GM21619 (cell line): ENCODE measurements at regions not wholly inside any gene's neighbourhood (a gene's known extent, or its start where the extent isn't known, plus 50 kb on each side); places are given as distances from the start of the nearest gene placed in this dataset.
A peak's percentile ranks its signal among the peaks of the same experiment; 100 is the strongest.
"Not testable (repeated sequence)": the region's sequence is repeated elsewhere in the genome, so short reads cannot be mapped to it uniquely, and the experiment has no call there.

Experiments used
- ATAC-seq: cut with Tn5 transposase; IDR thresholded peaks from one replicate; pipeline ENCODE4 v1.9.1; 2021; ENCODE audit not compliant: unreplicated experiment

DNA sequence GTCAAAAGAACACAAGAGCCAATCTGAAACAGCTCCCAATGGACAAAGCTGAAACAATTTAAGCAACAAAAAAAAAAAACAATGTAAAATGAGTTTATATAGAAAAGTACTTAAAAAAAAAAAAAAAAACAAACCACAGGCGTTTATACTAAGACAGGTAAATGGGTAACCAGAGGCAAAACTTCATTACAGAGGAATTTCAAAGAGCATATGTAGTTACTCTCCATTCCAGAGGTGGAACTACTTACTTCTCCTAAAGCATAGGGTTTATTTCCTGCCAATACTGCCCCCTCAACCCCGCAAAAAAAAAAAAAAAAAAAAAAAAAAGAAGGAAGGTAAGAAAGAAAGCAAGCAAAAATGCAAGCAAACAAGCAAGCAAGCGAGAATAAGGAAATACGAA lies 132.9 kb downstream of the LIG4 start:
- ATAC-seq: no peak

DNA sequence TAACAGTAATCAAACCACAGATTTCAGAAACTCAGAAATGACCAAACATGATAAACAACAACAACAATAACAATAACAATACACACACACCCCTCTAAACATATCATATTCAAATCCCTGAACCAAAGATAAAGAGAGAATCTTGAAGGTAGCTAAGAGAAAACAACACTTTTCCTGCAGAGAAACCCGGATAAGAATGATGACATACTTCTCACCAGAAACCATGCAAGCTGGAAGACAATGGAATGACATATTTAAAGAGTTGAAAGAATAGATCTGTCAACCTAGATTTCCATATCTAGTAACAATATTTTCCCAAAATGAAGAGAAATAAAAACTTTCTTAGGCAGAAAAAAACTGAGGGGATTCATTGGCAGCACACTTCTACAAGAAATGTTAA lies 138.1 kb downstream of the LIG4 start:
- ATAC-seq: no peak

DNA sequence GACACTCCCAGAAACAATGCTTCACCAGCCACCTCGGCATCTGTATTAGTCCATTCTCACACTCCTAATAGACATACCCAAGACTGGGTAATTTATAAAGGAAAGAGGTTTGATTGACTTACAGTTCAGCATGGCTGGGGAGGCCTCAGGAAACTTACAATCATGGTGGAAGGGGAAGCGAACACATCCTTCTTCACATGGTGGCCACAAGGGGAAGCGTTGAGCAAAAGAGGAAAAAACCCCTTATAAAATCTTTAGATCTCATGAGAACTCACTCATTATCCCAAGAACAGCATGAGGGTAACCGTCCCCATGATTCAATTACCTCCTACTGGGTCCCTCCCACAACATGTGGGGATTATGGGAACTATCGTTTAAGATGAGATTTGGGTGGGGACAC lies 140.9 kb downstream of the LIG4 start:
- not testable (repeated sequence) for ATAC-seq

DNA sequence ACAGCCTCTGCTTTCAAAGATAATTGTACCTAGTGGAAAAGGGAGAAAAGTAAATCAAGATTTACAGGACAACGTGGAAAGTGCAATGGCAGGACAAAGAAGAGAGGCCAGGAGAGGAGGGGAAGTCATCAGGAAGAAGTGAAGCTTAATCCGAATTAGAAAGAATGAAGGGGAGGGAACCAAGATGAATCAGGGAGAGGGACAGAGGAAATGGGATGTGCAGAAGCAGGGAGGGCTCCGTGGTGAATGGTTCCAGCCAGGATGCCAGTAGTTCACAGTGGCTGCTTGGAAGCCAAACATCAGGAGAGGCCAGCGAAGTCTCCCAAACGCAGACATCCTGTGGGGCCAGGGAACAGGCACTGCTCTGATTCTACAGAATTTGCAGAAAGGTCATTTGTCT lies 144.4 kb downstream of the LIG4 start:
- no peak for ATAC-seq

DNA sequence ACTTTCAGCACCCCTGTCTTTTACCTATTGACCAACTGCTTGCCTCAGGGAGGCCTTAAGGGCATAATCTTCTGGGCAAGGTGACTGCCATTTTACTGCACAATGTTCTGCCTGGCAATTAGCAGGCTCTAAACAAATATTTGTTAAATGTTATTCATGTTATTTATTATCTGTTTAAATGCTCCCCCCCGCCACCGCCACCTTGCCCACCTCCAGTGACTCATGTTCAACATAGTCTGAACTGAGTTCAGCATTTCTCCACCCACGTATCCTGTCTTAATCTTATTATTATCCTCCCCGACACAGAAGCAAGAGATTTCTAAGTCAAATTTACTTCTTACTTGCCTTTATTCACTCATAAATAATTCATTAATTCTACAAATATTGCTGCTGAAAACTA lies 144.8 kb downstream of the LIG4 start:
- ATAC-seq: no peak

DNA sequence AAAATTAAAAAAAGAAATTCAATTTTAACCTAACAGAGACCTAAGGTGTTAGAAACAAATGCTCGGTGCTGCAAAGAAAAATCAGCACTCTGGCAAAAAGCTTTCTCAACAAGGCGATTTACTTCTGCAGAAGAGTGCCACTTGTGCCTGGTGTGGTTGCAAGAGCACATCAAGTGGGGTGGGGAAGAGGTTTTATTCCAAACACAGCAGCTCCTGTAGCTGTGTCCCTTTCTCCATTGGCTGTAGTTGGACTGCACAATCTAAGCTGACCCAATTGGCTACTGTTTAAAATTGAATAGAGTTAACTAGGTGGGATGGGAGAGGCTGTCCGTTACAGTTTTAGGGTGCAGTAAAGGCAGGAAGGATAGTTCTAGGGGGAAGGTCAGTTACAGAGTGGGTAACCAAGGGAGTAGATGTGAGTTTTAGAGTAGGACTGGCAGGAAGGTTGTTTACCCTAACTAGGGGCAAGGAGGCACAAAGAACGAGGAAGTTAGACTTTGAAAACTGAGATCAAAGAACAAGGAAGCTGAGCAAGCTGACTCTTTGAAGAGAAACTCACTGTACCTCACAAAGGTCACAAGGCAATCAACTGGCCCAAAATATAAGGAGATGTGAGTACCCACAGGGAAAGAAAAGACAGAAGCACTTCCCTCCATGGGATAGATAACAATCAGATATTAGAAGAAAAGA lies 145.7 kb downstream of the LIG4 start:
- no peak for ATAC-seq

DNA sequence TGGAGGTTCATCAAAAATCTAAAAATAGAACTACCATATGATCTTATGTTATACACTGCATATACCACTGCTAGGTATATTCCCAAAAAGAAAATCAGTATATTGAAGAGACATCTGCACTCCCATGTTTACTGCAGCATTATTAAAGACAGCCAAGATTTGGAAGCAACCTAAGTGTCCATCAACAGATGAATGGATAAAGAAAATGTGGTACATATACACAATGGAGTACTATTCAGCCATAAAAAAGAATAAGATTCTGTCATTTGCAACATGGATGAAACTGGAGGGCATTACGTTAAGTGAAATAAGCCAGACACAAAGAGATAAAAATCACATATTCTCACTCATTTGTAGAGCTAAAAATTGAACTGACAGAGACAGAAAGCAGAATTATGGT lies 151.0 kb downstream of the LIG4 start:
- not testable (repeated sequence) for ATAC-seq

DNA sequence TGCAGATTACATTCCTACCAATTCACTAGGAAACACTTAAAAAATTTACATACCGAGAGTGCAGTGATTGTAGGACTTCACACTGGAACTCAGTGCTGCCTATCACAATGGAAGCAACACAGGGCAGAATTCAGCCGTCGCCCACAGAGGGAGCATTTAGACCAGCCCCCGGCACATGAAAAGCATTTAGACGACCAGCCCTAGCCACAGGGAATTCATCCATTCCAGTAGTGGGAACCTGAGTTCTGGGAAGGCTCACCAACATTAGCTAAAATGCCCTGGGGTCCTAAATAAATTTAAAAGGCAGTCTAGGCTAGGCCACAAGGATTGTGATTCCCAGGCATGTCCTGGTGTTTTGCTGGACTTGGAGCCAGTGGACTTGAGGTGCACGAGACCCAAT lies 155.2 kb downstream of the LIG4 start:
- ATAC-seq: no peak

DNA sequence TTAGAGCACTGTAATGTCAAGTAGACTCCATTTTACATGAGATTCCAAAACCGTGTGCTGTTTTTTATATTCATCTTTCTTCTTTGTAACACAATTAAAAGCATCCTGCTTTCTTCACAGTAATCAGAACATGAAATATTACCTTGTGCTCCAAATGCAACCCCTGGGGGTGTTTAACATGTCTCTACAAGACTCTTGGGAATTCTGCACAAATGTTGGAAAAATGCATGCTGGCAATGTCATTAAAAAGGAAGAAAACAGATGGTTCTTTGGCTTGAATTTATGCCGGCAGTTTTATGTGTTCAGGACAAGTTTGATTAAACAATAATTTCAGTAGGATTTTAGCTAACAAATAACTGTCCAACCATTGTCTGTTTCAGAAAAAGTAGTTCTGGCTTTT lies 159.1 kb downstream of the LIG4 start:
- no peak for ATAC-seq

DNA sequence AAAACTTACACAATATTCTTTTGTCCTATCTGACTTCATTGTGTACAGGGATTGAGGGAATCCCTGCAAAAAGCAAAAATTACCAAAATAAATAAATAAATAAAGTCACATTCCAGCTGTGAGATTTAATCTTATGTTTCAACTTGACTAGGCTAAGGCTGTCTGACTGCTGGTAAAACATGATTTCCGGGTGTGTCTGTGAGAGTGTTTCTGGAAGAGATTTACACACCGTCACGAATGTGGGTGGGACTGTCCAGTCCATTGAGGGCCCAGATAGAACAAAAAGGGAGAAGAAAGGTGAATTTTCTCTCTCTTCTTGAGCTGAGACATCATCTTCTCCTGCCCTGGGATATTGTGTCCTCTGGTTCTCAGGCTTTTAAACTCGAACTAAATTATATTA lies 166.1 kb downstream of the LIG4 start:
- no peak for ATAC-seq

DNA sequence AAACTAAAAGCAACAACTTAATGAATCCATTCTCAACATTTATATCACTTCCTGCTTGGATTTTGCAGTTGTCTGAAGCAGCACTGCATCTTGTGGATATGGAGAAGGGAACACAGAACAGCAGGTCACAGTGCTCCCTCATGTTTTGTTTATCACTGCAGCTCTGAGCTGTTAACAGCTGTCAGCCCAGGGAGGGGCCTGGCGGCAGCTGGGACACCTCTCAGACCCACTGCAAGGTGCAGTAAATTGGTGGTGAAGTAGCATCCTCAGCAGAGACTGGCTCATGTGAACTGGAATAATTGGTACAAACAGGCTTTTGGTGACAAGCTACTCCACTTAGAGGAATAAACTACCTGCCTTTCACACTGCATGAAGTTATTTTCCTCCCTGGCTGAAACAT lies 170.4 kb downstream of the LIG4 start:
- no peak for ATAC-seq

DNA sequence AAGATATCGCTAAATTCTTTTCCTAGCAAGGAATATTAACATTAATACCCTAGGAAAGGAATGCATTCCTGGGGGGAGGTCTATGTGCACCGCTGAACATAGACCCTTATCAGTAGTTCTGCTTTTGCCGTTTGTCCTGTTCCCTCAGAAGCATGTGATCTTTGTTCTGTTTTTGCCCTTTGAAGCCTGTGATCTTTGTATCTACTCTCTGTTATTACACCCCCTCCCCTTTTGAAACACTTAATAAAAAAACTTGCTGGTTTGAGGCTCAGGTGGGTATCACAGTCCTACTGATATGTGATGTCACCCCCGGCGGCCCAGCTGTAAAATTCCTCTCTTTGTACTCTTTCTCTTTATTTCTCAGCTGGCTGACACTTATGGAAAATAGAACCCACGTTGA lies 172.5 kb downstream of the LIG4 start:
- not testable (repeated sequence) for ATAC-seq

DNA sequence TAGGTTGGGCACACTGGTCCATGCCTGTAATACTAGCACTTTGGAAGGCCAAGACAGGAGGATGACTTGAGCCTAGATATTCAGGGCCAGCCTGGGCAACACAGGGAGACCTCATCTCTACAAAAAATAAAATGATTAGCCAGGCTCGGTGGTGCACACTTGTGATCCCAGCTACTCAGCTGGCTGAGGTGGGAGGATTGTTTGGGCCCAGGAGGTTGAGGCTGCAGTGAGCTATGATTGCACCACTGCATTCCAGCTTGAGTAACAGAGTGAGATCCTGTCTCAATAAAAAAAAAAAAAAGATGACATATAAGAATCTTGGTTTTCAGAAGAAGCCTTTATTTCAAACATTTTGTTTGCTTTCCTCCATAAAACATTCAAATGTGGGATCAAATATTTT lies 178.0 kb downstream of the LIG4 start:
- ATAC-seq: no peak

DNA sequence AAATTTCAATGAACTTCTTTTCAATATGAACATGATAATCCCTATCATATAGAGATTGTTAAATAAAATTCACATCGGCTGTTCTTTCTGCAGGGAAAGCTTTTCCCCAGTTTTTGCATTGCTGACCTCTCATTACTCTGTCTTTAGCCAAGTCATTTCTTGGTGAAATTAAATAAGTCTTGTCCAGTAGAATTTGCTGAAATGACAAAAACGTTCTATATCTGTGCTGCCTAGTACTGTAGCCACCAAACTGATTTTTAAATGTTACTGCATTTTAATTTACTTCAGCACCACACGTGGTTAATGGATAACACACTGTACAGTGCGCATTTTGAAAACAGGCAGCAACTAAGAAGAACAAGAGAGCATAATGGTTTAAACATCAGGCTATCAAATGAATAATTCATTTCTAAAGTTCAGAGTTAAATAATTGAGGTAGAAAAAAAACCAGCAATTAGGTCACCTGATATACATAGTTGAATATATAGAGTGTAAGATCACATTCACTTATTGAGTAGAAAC lies 178.9 kb downstream of the LIG4 start:
- ATAC-seq: no peak

DNA sequence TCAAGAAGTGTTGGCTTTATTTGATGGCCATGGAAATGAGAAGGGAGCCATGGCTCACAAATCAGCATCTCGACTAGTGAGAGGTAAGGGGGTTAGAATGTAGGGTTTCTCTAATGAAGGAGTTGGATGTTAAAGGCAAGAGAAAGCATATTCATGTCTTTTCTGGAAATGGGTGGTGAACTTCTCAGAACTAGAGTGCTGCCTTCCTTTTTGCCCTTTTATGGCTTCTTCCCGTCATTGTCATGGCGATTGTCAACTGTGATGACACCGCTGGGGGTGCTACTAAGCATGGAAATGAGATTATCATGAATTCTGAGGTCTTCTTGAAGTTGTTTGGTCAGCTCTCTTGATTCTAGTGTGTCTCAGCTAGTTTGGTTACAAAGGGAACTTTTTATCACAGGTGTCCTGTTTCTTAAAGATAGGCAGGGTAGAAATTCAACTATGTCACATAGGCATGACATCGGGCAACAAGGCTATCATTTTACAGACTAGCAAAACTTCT lies 180.4 kb downstream of the LIG4 start:
- ATAC-seq: no peak

DNA sequence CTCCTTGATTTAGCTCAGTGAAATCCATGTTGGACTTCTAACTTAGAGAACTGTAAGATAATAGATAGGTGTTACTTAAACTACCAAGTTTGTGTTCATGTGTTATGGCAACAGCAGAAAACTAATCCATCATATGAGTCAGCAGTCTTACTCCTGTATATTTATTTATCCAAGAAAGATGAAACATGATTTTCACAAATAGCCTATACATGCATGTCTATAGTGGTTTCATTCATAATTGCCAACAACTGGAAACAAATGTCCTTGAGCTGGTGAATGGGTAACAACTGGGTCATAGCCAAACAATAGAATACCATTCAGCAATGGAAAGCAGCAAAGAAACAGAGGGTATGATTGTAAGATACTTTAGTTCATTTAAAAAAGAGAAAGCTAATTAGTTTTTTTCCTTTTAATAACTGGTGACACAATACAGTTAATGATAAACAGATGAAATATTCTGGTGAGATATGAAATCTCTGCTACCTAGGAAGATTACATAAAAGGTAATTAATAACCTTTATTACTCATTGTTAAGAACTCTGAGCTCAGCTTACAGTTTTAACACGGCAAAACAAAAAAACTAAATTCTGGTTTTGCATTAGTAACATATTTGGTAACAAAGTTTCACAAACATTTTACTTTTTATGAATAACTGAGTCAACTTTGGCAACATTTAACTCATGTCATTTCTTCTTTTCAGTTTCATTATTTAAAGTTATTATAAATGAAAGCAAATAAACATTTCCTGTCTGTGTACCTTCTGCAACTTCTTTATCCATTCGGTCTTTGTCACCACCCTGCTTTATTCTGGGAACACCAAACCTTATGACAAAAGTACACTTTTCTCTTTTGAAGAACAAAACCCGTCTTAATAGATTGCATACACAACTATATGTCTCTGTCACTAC lies 181.3 kb downstream of the LIG4 start:
- peak; percentile 47 for ATAC-seq

DNA sequence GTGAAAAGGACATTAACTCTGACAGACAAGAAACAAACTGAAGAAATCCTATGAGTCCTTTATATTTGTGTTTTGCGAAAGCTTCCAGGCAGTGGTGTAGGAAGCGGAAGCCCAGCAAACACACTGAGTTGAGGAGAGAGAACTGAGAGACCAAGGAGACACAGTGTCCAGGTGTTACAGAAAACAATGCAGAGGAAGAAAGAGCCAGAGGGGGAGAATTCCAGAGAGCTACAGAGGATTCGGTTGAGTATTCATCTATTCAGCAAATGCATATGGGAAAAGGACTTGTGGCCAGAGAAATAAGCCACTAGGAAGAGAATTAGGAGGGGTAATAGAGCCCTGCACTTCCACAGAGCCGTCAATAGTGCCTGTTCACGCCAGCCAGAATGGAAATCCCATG lies 183.5 kb downstream of the LIG4 start:
- ATAC-seq: no peak

DNA sequence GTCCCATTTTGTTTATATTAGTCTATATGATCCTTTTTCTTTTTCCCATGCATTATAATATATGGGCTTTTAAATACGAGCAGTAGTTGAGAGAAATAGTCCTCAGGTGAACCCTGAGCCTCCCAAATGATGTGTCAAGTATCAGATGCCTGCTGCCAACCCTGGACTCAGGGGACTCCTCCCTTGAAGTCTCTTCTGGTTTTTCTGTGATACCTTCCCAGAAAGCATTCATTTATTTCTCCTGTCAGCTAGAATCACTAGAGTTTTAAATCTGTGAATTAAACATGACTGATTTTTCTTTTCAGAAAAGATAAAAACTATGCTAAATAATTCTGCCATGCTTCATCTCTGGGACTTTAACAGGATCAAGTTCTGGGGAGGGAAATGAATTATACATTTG lies 184.6 kb downstream of the LIG4 start:
- ATAC-seq: no peak

DNA sequence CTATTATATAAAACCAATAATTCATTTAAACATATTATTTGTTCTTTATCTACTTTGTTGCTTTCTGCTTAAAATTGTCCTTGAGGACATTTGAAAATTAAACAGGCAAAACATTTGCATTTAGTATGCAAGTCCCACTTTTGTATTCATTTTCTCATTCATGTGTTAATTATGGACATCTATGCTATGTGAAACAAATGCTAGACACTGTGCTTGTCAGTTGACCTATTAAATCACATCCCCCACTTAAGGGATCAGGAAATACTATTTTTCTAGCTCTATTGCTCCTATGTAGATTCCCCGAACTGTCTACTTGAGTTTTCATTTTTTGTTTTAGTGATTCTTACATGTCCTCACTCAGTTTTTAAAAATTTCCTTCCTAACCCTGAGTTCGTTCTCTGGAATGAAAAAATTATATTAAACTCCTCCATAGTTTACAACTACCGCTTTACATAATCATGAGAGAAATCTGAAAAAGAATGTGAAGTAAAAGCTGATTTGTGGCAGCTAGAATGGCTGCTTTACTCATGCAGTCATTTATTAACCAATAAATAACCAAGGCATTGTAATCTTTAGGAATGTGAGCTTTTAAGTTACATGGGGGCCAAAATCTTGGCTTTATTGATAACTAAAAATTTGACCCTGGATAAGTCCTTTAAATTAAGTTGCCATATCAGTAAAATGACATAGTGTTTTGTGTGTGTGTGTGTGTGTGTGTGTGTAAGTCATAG lies 188.5 kb downstream of the LIG4 start:
- ATAC-seq: no peak

DNA sequence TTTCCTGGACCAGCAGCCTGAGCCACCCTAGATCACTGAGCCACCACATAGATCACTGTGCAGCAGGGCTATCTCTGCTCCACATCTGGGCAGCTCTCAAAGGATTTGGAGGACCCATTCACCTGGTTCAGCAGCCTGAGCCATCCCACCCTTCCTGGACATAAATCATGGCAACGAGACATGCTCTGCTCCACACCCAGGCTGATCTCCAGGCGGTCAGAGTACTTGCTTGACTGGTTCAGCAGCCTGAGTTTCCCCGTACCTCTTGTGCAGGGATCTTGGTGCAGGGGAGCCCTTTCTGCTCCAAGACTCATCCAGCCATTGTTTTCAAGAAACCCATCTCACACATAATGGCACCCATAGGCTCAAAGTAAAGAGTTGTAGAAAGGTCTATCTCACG lies 195.3 kb downstream of the LIG4 start:
- ATAC-seq: no peak

DNA sequence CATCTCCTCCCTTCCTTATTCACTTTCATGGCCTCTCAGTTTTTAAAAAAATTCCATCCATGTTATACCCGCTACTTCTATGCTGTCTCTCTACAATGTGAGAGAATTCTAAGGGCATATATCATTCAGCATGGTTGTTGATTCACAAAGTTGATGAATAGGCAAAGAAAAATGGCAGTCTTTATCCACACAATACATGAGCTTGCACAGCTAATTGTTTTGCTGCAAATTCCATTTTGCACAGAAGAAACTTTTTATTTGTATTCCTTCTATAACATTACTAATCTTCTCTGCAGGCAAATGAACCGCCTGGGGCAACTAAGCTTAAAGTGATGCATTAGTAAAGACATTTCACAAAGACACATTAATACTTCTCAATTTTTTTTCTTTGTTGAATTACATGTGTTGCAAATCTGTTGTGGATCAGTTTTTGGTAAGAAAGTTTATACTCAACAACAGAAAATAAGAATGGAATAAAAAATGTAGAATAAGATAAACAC lies 196.9 kb downstream of the LIG4 start:
- ATAC-seq: no peak
